H9 (cell line): ENCODE measurements at regions not wholly inside any gene's neighbourhood (a gene's known extent, or its start where the extent isn't known, plus 50 kb on each side); places are given as distances from the start of the nearest gene placed in this dataset.

Source experiments
- DNase-seq: peaks from one replicate; pipeline ENCODE4 v3.0.0-alpha.2; 2017
- H2AFZ ChIP-seq: one replicate; pipeline ENCODE4 v1.6.1; 2013; ENCODE audit warnings: mild to moderate bottlenecking, low read length, control low read depth, moderate library complexity
- H2AK5ac ChIP-seq: 2 replicates; pipeline ENCODE4 v1.6.1; 2013; ENCODE audit warnings: low read length, control low read depth, mixed read lengths; ENCODE audit not compliant: insufficient read length
- H2BK120ac ChIP-seq: one replicate; pipeline ENCODE4 v1.6.1; 2013; ENCODE audit warnings: low read depth, mild to moderate bottlenecking, low read length, control low read depth, inconsistent platforms; ENCODE audit not compliant: poor library complexity, severe bottlenecking
- H2BK12ac ChIP-seq: 2 replicates; pipeline ENCODE4 v1.6.1; 2013; ENCODE audit warnings: low read length, control low read depth, mixed read lengths, low read depth; ENCODE audit not compliant: insufficient read length
- H2BK15ac ChIP-seq: 2 replicates; pipeline ENCODE4 v1.6.1; 2013; ENCODE audit warnings: low read depth, low read length, control low read depth
- H2BK20ac ChIP-seq: one replicate; pipeline ENCODE4 v1.6.1; 2013; ENCODE audit warnings: low read depth, mild to moderate bottlenecking, low read length, control low read depth, inconsistent platforms; ENCODE audit not compliant: poor library complexity, severe bottlenecking
- H2BK5ac ChIP-seq: 2 replicates; pipeline ENCODE4 v1.6.1; 2013; ENCODE audit warnings: low read length, control low read depth, mixed read lengths; ENCODE audit not compliant: insufficient read length
- H3K14ac ChIP-seq: 2 replicates; pipeline ENCODE4 v1.6.1; 2013; ENCODE audit warnings: low read length, control low read depth; ENCODE audit not compliant: insufficient read depth
- H3K18ac ChIP-seq: 2 replicates; pipeline ENCODE4 v1.6.1; 2013; ENCODE audit warnings: low read depth, mild to moderate bottlenecking, mixed read lengths, low read length, control low read depth; ENCODE audit not compliant: insufficient read length
- H3K23ac ChIP-seq: 2 replicates; pipeline ENCODE4 v1.6.1; 2013; ENCODE audit warnings: low read length, control low read depth, mixed read lengths, low read depth; ENCODE audit not compliant: insufficient read length
- H3K23me2 ChIP-seq: 2 replicates; pipeline ENCODE4 v1.6.1; 2013; ENCODE audit warnings: low read depth, mild to moderate bottlenecking, mixed read lengths, low read length, control low read depth; ENCODE audit not compliant: insufficient read length, poor library complexity, severe bottlenecking
- H3K27ac ChIP-seq: 2 replicates; pipeline ENCODE4 v1.5.1; 2013; ENCODE audit warnings: low read length, control low read depth, mixed read lengths, low read depth; ENCODE audit not compliant: insufficient read length
- H3K27me3 ChIP-seq: 2 replicates; pipeline ENCODE4 v1.6.1; 2013; ENCODE audit warnings: low read length, control low read depth, inconsistent platforms; ENCODE audit not compliant: insufficient read depth
- H3K4ac ChIP-seq: 2 replicates; pipeline ENCODE4 v1.6.1; 2013; ENCODE audit warnings: low read depth, mild to moderate bottlenecking, control low read depth, inconsistent platforms, low read length, moderate library complexity
- H3K4me1 ChIP-seq: 2 replicates; pipeline ENCODE4 v1.6.1; 2013; ENCODE audit warnings: low read length, control low read depth, inconsistent platforms; ENCODE audit not compliant: insufficient read depth
- H3K4me2 ChIP-seq: 2 replicates; pipeline ENCODE4 v1.6.1; 2013; ENCODE audit warnings: low read length, control low read depth, mixed read lengths; ENCODE audit not compliant: insufficient read length, insufficient read depth
- H3K56ac ChIP-seq: 2 replicates; pipeline ENCODE4 v1.6.1; 2013; ENCODE audit warnings: low read depth, mild to moderate bottlenecking, mixed read lengths, low read length, control low read depth; ENCODE audit not compliant: insufficient read length
- H3K79me1 ChIP-seq: 2 replicates; pipeline ENCODE4 v1.6.1; 2013; ENCODE audit warnings: low read depth, mild to moderate bottlenecking, moderate library complexity, low read length, control low read depth, inconsistent platforms; ENCODE audit not compliant: insufficient read depth, poor library complexity, severe bottlenecking
- H3K79me2 ChIP-seq: 2 replicates; pipeline ENCODE4 v1.6.1; 2013; ENCODE audit warnings: low read length, control low read depth, inconsistent platforms; ENCODE audit not compliant: insufficient read depth
- H3K9ac ChIP-seq: 2 replicates; pipeline ENCODE4 v1.6.1; 2013; ENCODE audit warnings: low read length, control low read depth, mixed read lengths; ENCODE audit not compliant: insufficient read length; ENCODE audit errors: extremely low read depth
- H3K9me3 ChIP-seq: one replicate; pipeline ENCODE4 v1.6.1; 2013; ENCODE audit warnings: low read depth, low read length, inconsistent platforms; ENCODE audit not compliant: control insufficient read depth
- H3T11ph ChIP-seq: one replicate; pipeline ENCODE4 v1.6.1; 2013; ENCODE audit warnings: mild to moderate bottlenecking, low read length, control low read depth, inconsistent platforms
- H4K20me1 ChIP-seq: one replicate; pipeline ENCODE4 v1.6.1; 2013; ENCODE audit not compliant: control insufficient read depth, insufficient read length, insufficient read depth
- H4K5ac ChIP-seq: 2 replicates; pipeline ENCODE4 v1.6.1; 2013; ENCODE audit warnings: low read depth, mild to moderate bottlenecking, mixed read lengths, low read length, control low read depth; ENCODE audit not compliant: insufficient read length
- H4K8ac ChIP-seq: replicated peaks from 2 replicates; pipeline ENCODE4 v1.6.1; 2013; ENCODE audit warnings: low read length, control low read depth, mixed read lengths, low read depth; ENCODE audit not compliant: insufficient read length
- H4K91ac ChIP-seq: 2 replicates; pipeline ENCODE4 v1.6.1; 2013; ENCODE audit warnings: low read depth, mild to moderate bottlenecking, moderate library complexity, mixed read lengths, low read length, control low read depth; ENCODE audit not compliant: insufficient read length
- H3K27ac Mint-ChIP-seq, 3 experiments: 2 replicates in 2 of 3; 3 replicates in 1 of 3; pipeline ENCODE4 v1.8.0; 2020 to 2021; ENCODE audit warnings: mixed read lengths in 3 of 3, mild to moderate bottlenecking in 1 of 3, moderate library complexity in 1 of 3
- H3K27me3 Mint-ChIP-seq: 2 replicates; pipeline ENCODE4 v1.8.0; 2021; ENCODE audit warnings: low read depth, mild to moderate bottlenecking, moderate library complexity, mixed read lengths
- H3K36me3 Mint-ChIP-seq, 3 experiments: 2 replicates in 2 of 3; 3 replicates in 1 of 3; pipeline ENCODE4 v1.8.0; 2020 to 2021; ENCODE audit warnings: low read depth in 3 of 3, mixed read lengths in 3 of 3; ENCODE audit not compliant: insufficient read depth in 1 of 3
- H3K4me1 Mint-ChIP-seq, 2 experiments: 2 replicates each; pipeline ENCODE4 v1.8.0; 2020; ENCODE audit warnings: mixed read lengths in 2 of 2
- H3K4me3 Mint-ChIP-seq, 2 experiments: 2 replicates in 1 of 2; 3 replicates in 1 of 2; pipeline ENCODE4 v1.8.0; 2020 to 2021; ENCODE audit warnings: mild to moderate bottlenecking in 2 of 2, mixed read lengths in 2 of 2, moderate library complexity in 1 of 2
- H3K9me3 Mint-ChIP-seq, 2 experiments: 2 replicates in 1 of 2; 3 replicates in 1 of 2; pipeline ENCODE4 v1.8.0; 2020; ENCODE audit warnings: mild to moderate bottlenecking in 2 of 2, mixed read lengths in 2 of 2, moderate library complexity in 1 of 2
- CTCF ChIP-seq: fragments of 200-600 bp; sonication (generic); conservative IDR thresholded peaks from 3 replicates; pipeline ENCODE4 v1.8.0; 2021; ENCODE audit warnings: antibody characterized with exemption, mild to moderate bottlenecking
- WGBS: extraction: QIAGEN DNeasy Blood & Tissue Kit; methylation state at CpG from one replicate; pipeline ENCODE4 v1.1.7; 2013; ENCODE audit warnings: missing lambda C conversion rate, low lambda C conversion rate, mixed read lengths; ENCODE audit not compliant: insufficient read length; ENCODE audit errors: extremely low coverage; 5-methylcytosine and 5-hydroxymethylcytosine counted together

- no peak overlapping the region for H3K4ac ChIP-seq
- no peak overlapping the region for H2AFZ ChIP-seq
- no peak overlapping the region for H3K27ac Mint-ChIP-seq
- no peak overlapping the region for H4K91ac ChIP-seq
- H3K36me3 Mint-ChIP-seq: no peaks in the 10 kb centered on the region
- H3K4me1 Mint-ChIP-seq: no peaks in the 10 kb centered on the region
- no peaks in the 10 kb centered on the region for H3K79me1 ChIP-seq
- H3K4me3 Mint-ChIP-seq: no peak overlapping the region
- H3K9me3 ChIP-seq: no peaks in the 10 kb centered on the region
- no CpG with 5 or more reads among the region's 2 CpGs for WGBS
- H2BK5ac ChIP-seq: no peak overlapping the region
- no peak overlapping the region for H3K56ac ChIP-seq
- no peak overlapping the region for H3K4me2 ChIP-seq
- H3K23ac ChIP-seq: no peak overlapping the region
- no peak overlapping the region for H2BK15ac ChIP-seq
- no peak for DNase-seq
- H3K18ac ChIP-seq: no peak overlapping the region
- H3K27me3 ChIP-seq: no peaks in the 10 kb centered on the region
- H2BK20ac ChIP-seq: no peak overlapping the region
- no peak for TF ChIP-seq CTCF
- H3K23me2 ChIP-seq: no peaks in the 10 kb centered on the region
- H4K8ac ChIP-seq: no peak overlapping the region
- H3T11ph ChIP-seq: no peak overlapping the region
- H3K27ac ChIP-seq: no peak overlapping the region
- no peak overlapping the region for H2AK5ac ChIP-seq
- H4K5ac ChIP-seq: no peak overlapping the region
- H2BK120ac ChIP-seq: no peak overlapping the region
- H3K14ac ChIP-seq: no peak overlapping the region
- H4K20me1 ChIP-seq: no peaks in the 10 kb centered on the region
- H3K79me2 ChIP-seq: no peaks in the 10 kb centered on the region
- no peaks in the 10 kb centered on the region for H3K27me3 Mint-ChIP-seq
- H3K4me1 ChIP-seq: no peaks in the 10 kb centered on the region
- no peak overlapping the region for H2BK12ac ChIP-seq
- H3K9me3 Mint-ChIP-seq: no peaks in the 10 kb centered on the region
- no peak overlapping the region for H3K9ac ChIP-seq
Measured at GRCh38 chr16:61530697-61531096, 505.5 kb downstream of the CDH8 start.
